ENCODE measurements at regions not wholly inside any gene's neighbourhood (a gene's known extent, or its start where the extent isn't known, plus 50 kb on each side); places are given as distances from the start of the nearest gene placed in this dataset.

- dilution Hi-C loops (cut with HindIII; ENCODE audit: low sequenced_read_pairs, unreplicated experiment): no loop called here
- ChIA-PET POLR2A (ENCODE audit: unreplicated experiment) (no interaction called here), CTCF (no interaction called here)
- DNase-seq (no peak), ATAC-seq (ENCODE audit: low read depth) (no peak)
- Histone ChIP-seq H3K4me3 (ENCODE audit: insufficient read depth, low read depth, low read length) (no peak overlapping the region), H3K9me1 (ENCODE audit: insufficient read depth, low read length) (no peaks in the 10 kb centered on the region), H2AFZ (replicated peaks; ENCODE audit: low read length, poor library complexity) (no peak overlapping the region), H3K14ac (replicated peaks; ENCODE audit: low read depth, low read length) (no peak overlapping the region), H4K91ac (ENCODE audit: insufficient read depth, low read depth, low read length) (no peak overlapping the region), H2AK9ac (replicated peaks; ENCODE audit: low read depth, low read length, poor library complexity) (no peak overlapping the region), H3K23ac (ENCODE audit: low read depth, low read length) (no peak overlapping the region), H3K56ac (ENCODE audit: extremely low read depth, insufficient read depth, low read length) (no peak overlapping the region), H4K20me1 (ENCODE audit: insufficient read depth, low read length) (no peaks in the 10 kb centered on the region), H4K5ac (ENCODE audit: low read depth, low read length) (no peak overlapping the region), H3K18ac (ENCODE audit: low read depth, low read length) (no peak overlapping the region), H3K79me1 (ENCODE audit: low read depth in 1 of 2, low read length in 2 of 2) (no peaks in the 10 kb centered on the region), H3K4me2 (ENCODE audit: low read depth, low read length) (no peak overlapping the region), H3K9me3 (ENCODE audit: control insufficient read depth, insufficient read depth, low read length) (peaks cover 58% of the 10 kb centered on the region), H3K4me1 (ENCODE audit: control insufficient read depth, insufficient read depth, low read length) (no peaks in the 10 kb centered on the region), H2AK5ac (ENCODE audit: low read depth, low read length) (no peak overlapping the region), H2BK20ac (ENCODE audit: low read depth, low read length) (no peak overlapping the region), H3K9ac (ENCODE audit: low read depth, low read length) (no peak overlapping the region), H2BK15ac (ENCODE audit: low read depth, low read length) (no peak overlapping the region), H3K27me3 (ENCODE audit: control insufficient read depth, insufficient read depth, low read length) (no peaks in the 10 kb centered on the region), H2BK120ac (ENCODE audit: low read depth, low read length) (no peak overlapping the region), H3K27ac (ENCODE audit: insufficient read depth, low read length) (no peak overlapping the region), H3K36me3 (ENCODE audit: control insufficient read depth, insufficient read depth, low read length) (no peaks in the 10 kb centered on the region), H2BK5ac (ENCODE audit: low read depth, low read length, poor library complexity, severe bottlenecking) (no peak overlapping the region), H4K8ac (ENCODE audit: low read depth in 2 of 2, low read length in 2 of 2) (no peak overlapping the region), H3K4ac (ENCODE audit: low read depth, low read length) (no peak overlapping the region)
- 60% methylated on average over 44 of the region's 79 CpGs; no CpG with 5 or more reads in 1 of the 2 experiments for WGBS, 2 experiments (ENCODE audit: extremely low coverage in 2 of 2, insufficient read length in 1 of 2)
- no TSS peak for BruUV-seq (replicated peaks)
- intact Hi-C loops (cut with micrococcal nuclease): no loop called here
- in situ Hi-C loops (cut with MboI; ENCODE audit: low sequenced_read_pairs): no loop called here
- TF ChIP-seq NFE2L2 (IDR thresholded peaks at IDR 0.05; ENCODE audit: low read depth, low read length) (no peak), BHLHE40 (IDR thresholded peaks at IDR 0.05; ENCODE audit: low read depth, low read length) (no peak), MAFK (IDR thresholded peaks at IDR 0.05; ENCODE audit: low read depth, low read length) (no peak), RFX5 (IDR thresholded peaks at IDR 0.05; ENCODE audit: low read depth, low read length) (no peak), USF2 (IDR thresholded peaks at IDR 0.05; ENCODE audit: low read depth, low read length) (no peak), FOS (IDR thresholded peaks at IDR 0.05; ENCODE audit: low read depth, low read length) (no peak), CEBPB (IDR thresholded peaks at IDR 0.05; ENCODE audit: low read depth, low read length) (no peak), ELK1 (IDR thresholded peaks at IDR 0.05; ENCODE audit: borderline replicate concordance, low read depth, low read length) (no peak), MXI1 (IDR thresholded peaks at IDR 0.05; ENCODE audit: borderline replicate concordance, low read depth, low read length) (no peak), RCOR1 (IDR thresholded peaks at IDR 0.05; ENCODE audit: insufficient replicate concordance, low read length) (no peak), POLR2A (IDR thresholded peaks at IDR 0.05; ENCODE audit: low read depth, low read length) (no peak), CHD1 (IDR thresholded peaks at IDR 0.05; ENCODE audit: low read depth, low read length) (no peak), RAD21 (IDR thresholded peaks at IDR 0.05; ENCODE audit: low read length) (no peak), SMC3 (IDR thresholded peaks at IDR 0.05; ENCODE audit: low read depth, low read length) (no peak), CTCF (conservative IDR thresholded peaks at IDR 0.05; ENCODE audit: low read depth, low read length) (no peak)
These were observed 95.6 kb upstream of the ZNF98 start for GRCh38 chr19:22517496-22518411.
